Ovary (tissue), 7 donors: ENCODE measurements at regions not wholly inside any gene's neighbourhood (a gene's known extent, or its start where the extent isn't known, plus 50 kb on each side); places are given as distances from the start of the nearest gene placed in this dataset.

Experiments
- DNase-seq, 5 donors: peaks; one replicate each; pipeline ENCODE4 v3.0.0-alpha.2; 2019 to 2020
- H3K27ac ChIP-seq, 2 donors: fragments of 200-600 bp; one replicate each; pipeline versions ENCODE4 v1.5.1 to v1.8.0; 2019 to 2022
- H3K27me3 ChIP-seq: fragments of 200-600 bp; one replicate; pipeline ENCODE4 v1.8.0; 2022
- H3K36me3 ChIP-seq: fragments of 200-600 bp; sonication (generic); one replicate; pipeline ENCODE4 v1.5.1; 2019
- H3K4me1 ChIP-seq: one replicate; pipeline ENCODE4 v1.8.1; 2013; ENCODE audit warnings: mild to moderate bottlenecking, moderate library complexity; ENCODE audit not compliant: insufficient read depth
- H3K4me3 ChIP-seq: fragments of 200-600 bp; sonication (generic); one replicate; pipeline ENCODE4 v1.5.1; 2017
- H3K9me3 ChIP-seq, 2 donors: fragments of 200-600 bp in 1 of 2; sonication (generic) in 1 of 2; one replicate each; pipeline versions ENCODE4 v1.5.1 to v1.8.1; 2013 to 2019; ENCODE audit warnings: mild to moderate bottlenecking in 1 of 2, moderate library complexity in 1 of 2
- CTCF ChIP-seq, 3 donors: fragments of 450-650 bp in 2 of 3; fragments of 200-600 bp in 1 of 3; IDR thresholded peaks; one replicate each; pipeline versions ENCODE4 v1.5.1 to v1.8.0; 2016 to 2022; ENCODE audit warnings: antibody characterized with exemption in 3 of 3, mild to moderate bottlenecking in 1 of 3
- EP300 ChIP-seq: sonication (generic); formaldehyde crosslinking; IDR thresholded peaks from one replicate; pipeline ENCODE4 v1.6.1; 2017; ENCODE audit warnings: antibody characterized with exemption
- POLR2A ChIP-seq: fragments of 450-650 bp; IDR thresholded peaks from one replicate; pipeline ENCODE4 v1.6.1; 2017; ENCODE audit warnings: antibody characterized with exemption, mild to moderate bottlenecking, moderate library complexity
- WGBS, 3 donors: extraction: QIAGEN DNeasy Blood & Tissue Kit in 1 of 3; methylation state at CpG; one replicate each; pipeline versions ENCODE4 v1.1.5 to v1.1.7; 2013 to 2017; 5-methylcytosine and 5-hydroxymethylcytosine counted together
- intact Hi-C, 4 donors: fragments of 100-400 bp; cut with DNase I; formaldehyde crosslinking; loops; one replicate each; pipeline versions ENCODE4 v1.11.0 to v1.15.1; 2022 to 2023
- donor health status: DM: no; HTN: no; CAD: no; lungs with moderate emphysema.
- donor health status: DM: no; HTN: no; CAD: no.
- donor health status: Bipolar disorder and iron deficiency.
- donor health status: DM: no; HTN: no; CAD: no.
- donor health status: DM: yes; HTN: yes; CAD: no.

GRCh38 chr6:139760128-139760527 is 385.7 kb upstream of the CITED2 start:
- 10 to 13% (median 11%) methylated on average over 3 of the region's 3 CpGs for WGBS, 3 donors
- H3K4me1 ChIP-seq = peaks cover 7% of the 10 kb centered on the region
- no peaks in the 10 kb centered on the region for H3K27me3 ChIP-seq
- no peak for TF ChIP-seq POLR2A
- TF ChIP-seq EP300 = no peak
- no peak for TF ChIP-seq CTCF (IDR thresholded peaks at IDR 0.05)
- intact Hi-C loops = loop anchor here in 3 of 4 donors (5.0 to 10.0 kb wide), 3 partner anchors 383 to 388 kb away; partner anchors contain the start of gene CITED2 (in 2 of the 3)
- H3K27ac ChIP-seq = peak overlapping the region in 1 of 2 donors; percentile 56
- H3K9me3 ChIP-seq = no peaks in the 10 kb centered on the region
- H3K4me3 ChIP-seq = no peak overlapping the region
- no peaks in the 10 kb centered on the region for H3K36me3 ChIP-seq
- no peak for DNase-seq

GRCh38 chr6:139759086-139759485 is 384.6 kb upstream of the CITED2 start:
- DNase-seq = no peak
- TF ChIP-seq EP300 (no peak), POLR2A (no peak), CTCF (IDR thresholded peaks at IDR 0.05) (no peak)
- Histone ChIP-seq H3K4me1 (peaks cover 6% of the 10 kb centered on the region), H3K36me3 (no peaks in the 10 kb centered on the region), H3K27me3 (no peaks in the 10 kb centered on the region), H3K27ac (peak overlapping the region in 1 of 2 donors; percentile 56), H3K4me3 (no peak overlapping the region), H3K9me3 (no peaks in the 10 kb centered on the region)
- intact Hi-C loops = no loop called here
- 84 to 90% (median 89%) methylated on average over 2 of the region's 2 CpGs for WGBS, 3 donors

- intact Hi-C loops = no loop called here
- no peaks in the 10 kb centered on the region for H3K9me3 ChIP-seq
- no peaks in the 10 kb centered on the region for H3K27me3 ChIP-seq
- H3K27ac ChIP-seq = no peak overlapping the region
- 18 to 21% (median 19%) methylated on average over 3 of the region's 3 CpGs for WGBS, 3 donors
- no peaks in the 10 kb centered on the region for H3K36me3 ChIP-seq
- TF ChIP-seq CTCF (IDR thresholded peaks at IDR 0.05) (no peak), POLR2A (no peak), EP300 (no peak)
- no peak overlapping the region for H3K4me3 ChIP-seq
- peak in 1 of 5 donors; percentile 32 for DNase-seq
- peaks cover 6% of the 10 kb centered on the region for H3K4me1 ChIP-seq
These were observed 383.8 kb upstream of the CITED2 start for GRCh38 chr6:139758209-139758611.

GRCh38 chr6:139757784-139758183 is 383.3 kb upstream of the CITED2 start:
- H3K9me3 ChIP-seq = no peaks in the 10 kb centered on the region
- TF ChIP-seq CTCF (IDR thresholded peaks at IDR 0.05) (no peak), EP300 (no peak), POLR2A (no peak)
- H3K27me3 ChIP-seq = no peaks in the 10 kb centered on the region
- H3K36me3 ChIP-seq = no peaks in the 10 kb centered on the region
- H3K27ac ChIP-seq = no peak overlapping the region
- H3K4me1 ChIP-seq = peaks cover 6% of the 10 kb centered on the region
- no peak for DNase-seq
- WGBS, 3 donors = 9 to 18% (median 10%) methylated on average over 1 of the region's 1 CpG
- intact Hi-C loops = no loop called here
- H3K4me3 ChIP-seq = no peak overlapping the region

GRCh38 chr6:139756381-139756780 is 381.9 kb upstream of the CITED2 start:
- WGBS, 3 donors = 43 to 44% (median 43%) methylated on average over 1 of the region's 1 CpG
- Histone ChIP-seq H3K9me3 (no peaks in the 10 kb centered on the region), H3K27ac (no peak overlapping the region), H3K4me3 (no peak overlapping the region), H3K27me3 (no peaks in the 10 kb centered on the region), H3K36me3 (no peaks in the 10 kb centered on the region), H3K4me1 (peaks cover 6% of the 10 kb centered on the region)
- TF ChIP-seq EP300 (no peak), POLR2A (no peak), CTCF (IDR thresholded peaks at IDR 0.05) (no peak)
- intact Hi-C loops = no loop called here
- no peak for DNase-seq
